ENCODE measurements at regions not wholly inside any gene's neighbourhood (a gene's known extent, or its start where the extent isn't known, plus 50 kb on each side); places are given as distances from the start of the nearest gene placed in this dataset.

- TF ChIP-seq PATZ1 (CRISPR knock-in tag; IDR thresholded peaks at IDR 0.05; ENCODE audit: borderline replicate concordance) (no peak), PPARA (CRISPR knock-in tag; IDR thresholded peaks at IDR 0.05; ENCODE audit: borderline replicate concordance) (no peak), ZFP3 (CRISPR knock-in tag; IDR thresholded peaks at IDR 0.05) (no peak), ESRRG (CRISPR knock-in tag; IDR thresholded peaks at IDR 0.05) (no peak), ISL1 (CRISPR knock-in tag; IDR thresholded peaks at IDR 0.05) (no peak), GLIS3 (CRISPR knock-in tag; IDR thresholded peaks at IDR 0.05) (no peak), ZNF565 (CRISPR knock-in tag; conservative IDR thresholded peaks at IDR 0.05; ENCODE audit: low read depth) (no peak), OSR1 (CRISPR knock-in tag; IDR thresholded peaks at IDR 0.05) (no peak)
- no peak for ATAC-seq
Measured at GRCh38 chr1:232538224-232538942, 91.5 kb downstream of the SIPA1L2 start.

GRCh38 chr1:232534552-232535517 lies 95.1 kb downstream of the SIPA1L2 start:
- TF ChIP-seq POU6F1 (CRISPR knock-in tag; IDR thresholded peaks at IDR 0.05; ENCODE audit: borderline replicate concordance, low read depth) (0 out of 2 replicates have a peak, but pooled peaks have one; percentile 38), BACH2 (CRISPR knock-in tag; IDR thresholded peaks at IDR 0.05; ENCODE audit: borderline replicate concordance) (no peak), RARB (CRISPR knock-in tag; IDR thresholded peaks at IDR 0.05) (peak; percentile 83; the same call in 1 of the 2 replicates), TOX (CRISPR knock-in tag; IDR thresholded peaks at IDR 0.05; ENCODE audit: borderline replicate concordance) (peak; percentile 77; the same call in 1 of the 2 replicates), GLIS3 (CRISPR knock-in tag; IDR thresholded peaks at IDR 0.05) (no peak), OSR1 (CRISPR knock-in tag; IDR thresholded peaks at IDR 0.05) (0 out of 2 replicates have a peak, but pooled peaks have one; percentile 19), ZNF565 (CRISPR knock-in tag; conservative IDR thresholded peaks at IDR 0.05; ENCODE audit: low read depth) (no peak), ZNF8 (CRISPR knock-in tag; IDR thresholded peaks at IDR 0.05) (peak; percentile 65; the same call in 1 of the 2 replicates), ARNTL (CRISPR knock-in tag; IDR thresholded peaks at IDR 0.05; ENCODE audit: borderline replicate concordance, low read depth) (no peak), TCF4 (CRISPR knock-in tag; IDR thresholded peaks at IDR 0.05; ENCODE audit: borderline replicate concordance) (peak; percentile 96), ESRRG (CRISPR knock-in tag; IDR thresholded peaks at IDR 0.05) (no peak), ZNF70 (CRISPR knock-in tag; IDR thresholded peaks at IDR 0.05) (no peak), ZC3H10 (CRISPR knock-in tag; IDR thresholded peaks at IDR 0.05) (peak; percentile 85), PPARA (CRISPR knock-in tag; IDR thresholded peaks at IDR 0.05; ENCODE audit: borderline replicate concordance) (no peak), ISL1 (CRISPR knock-in tag; IDR thresholded peaks at IDR 0.05) (peak; percentile 95), CREB5 (CRISPR knock-in tag; IDR thresholded peaks at IDR 0.05; ENCODE audit: low read depth) (no peak), ZFP3 (CRISPR knock-in tag; IDR thresholded peaks at IDR 0.05) (no peak), CSDC2 (CRISPR knock-in tag; IDR thresholded peaks at IDR 0.05) (no peak), SNAI2 (CRISPR knock-in tag; IDR thresholded peaks at IDR 0.05) (no peak), ZFP30 (CRISPR knock-in tag; IDR thresholded peaks at IDR 0.05) (no peak), PATZ1 (CRISPR knock-in tag; IDR thresholded peaks at IDR 0.05; ENCODE audit: borderline replicate concordance) (peak; percentile 75; the same call in 1 of the 2 replicates), CSRNP3 (CRISPR knock-in tag; IDR thresholded peaks at IDR 0.05) (no peak)
- TF ChIP-seq, protein P1, sequence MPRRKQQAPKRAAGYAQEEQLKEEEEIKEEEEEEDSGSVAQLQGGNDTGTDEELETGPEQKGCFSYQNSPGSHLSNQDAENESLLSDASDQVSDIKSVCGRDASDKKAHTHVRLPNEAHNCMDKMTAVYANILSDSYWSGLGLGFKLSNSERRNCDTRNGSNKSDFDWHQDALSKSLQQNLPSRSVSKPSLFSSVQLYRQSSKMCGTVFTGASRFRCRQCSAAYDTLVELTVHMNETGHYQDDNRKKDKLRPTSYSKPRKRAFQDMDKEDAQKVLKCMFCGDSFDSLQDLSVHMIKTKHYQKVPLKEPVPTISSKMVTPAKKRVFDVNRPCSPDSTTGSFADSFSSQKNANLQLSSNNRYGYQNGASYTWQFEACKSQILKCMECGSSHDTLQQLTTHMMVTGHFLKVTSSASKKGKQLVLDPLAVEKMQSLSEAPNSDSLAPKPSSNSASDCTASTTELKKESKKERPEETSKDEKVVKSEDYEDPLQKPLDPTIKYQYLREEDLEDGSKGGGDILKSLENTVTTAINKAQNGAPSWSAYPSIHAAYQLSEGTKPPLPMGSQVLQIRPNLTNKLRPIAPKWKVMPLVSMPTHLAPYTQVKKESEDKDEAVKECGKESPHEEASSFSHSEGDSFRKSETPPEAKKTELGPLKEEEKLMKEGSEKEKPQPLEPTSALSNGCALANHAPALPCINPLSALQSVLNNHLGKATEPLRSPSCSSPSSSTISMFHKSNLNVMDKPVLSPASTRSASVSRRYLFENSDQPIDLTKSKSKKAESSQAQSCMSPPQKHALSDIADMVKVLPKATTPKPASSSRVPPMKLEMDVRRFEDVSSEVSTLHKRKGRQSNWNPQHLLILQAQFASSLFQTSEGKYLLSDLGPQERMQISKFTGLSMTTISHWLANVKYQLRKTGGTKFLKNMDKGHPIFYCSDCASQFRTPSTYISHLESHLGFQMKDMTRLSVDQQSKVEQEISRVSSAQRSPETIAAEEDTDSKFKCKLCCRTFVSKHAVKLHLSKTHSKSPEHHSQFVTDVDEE (CRISPR knock-in tag; IDR thresholded peaks at IDR 0.05): peak; percentile 65
- ATAC-seq: peak; percentile 84
